HepG2 (cell line): ENCODE measurements at regions not wholly inside any gene's neighbourhood (a gene's known extent, or its start where the extent isn't known, plus 50 kb on each side); places are given as distances from the start of the nearest gene placed in this dataset.

Experiments
- ATAC-seq: fragments of 200-7000 bp; cut with Tn5 transposase; 3 replicates; pipeline ENCODE4 v1.9.1; 2020; ENCODE audit warnings: mild to moderate bottlenecking, moderate library complexity
- BruUV-seq: library from RNA; stranded (reverse); fragments of 400-500 nt; replicated peaks from 2 replicates; lab custom pipeline; 2021; lab: Mats Ljungman, UMichigan
- CTCF ChIA-PET: fragments of 300-600 bp; formaldehyde crosslinking; extraction: SDS; loops from one replicate; lab custom pipeline; 2021; ENCODE audit warnings: low total read pairs, inconsistent platforms, low intra/inter-chr PET ratio; lab: Yijun Ruan, JAX
- POLR2A ChIA-PET: fragments of 350-600 bp; sonication (Branson Sonifier 250); formaldehyde crosslinking; loops from one replicate; lab custom pipeline; 2020; ENCODE audit warnings: antibody characterized with exemption, inconsistent platforms; lab: Yijun Ruan, JAX
- DNase-seq: peaks from one replicate; pipeline ENCODE4 v3.0.0-alpha.2; 2015; ENCODE audit warnings: low spot score
- FAIRE-seq: peaks from 3 replicates; lab custom pipeline; 2011; peaks lifted over from hg19 to GRCh38; lab: Jason Lieb, UNC
- H2AFZ ChIP-seq: one replicate; pipeline ENCODE4 v1.6.1; 2011; ENCODE audit warnings: low read length, inconsistent platforms
- H3K27ac ChIP-seq: fragments of 300-600 bp; 3 replicates; pipeline ENCODE4 v1.8.0; 2011; ENCODE audit warnings: mixed run types, mild to moderate bottlenecking, mixed read lengths, low read length, inconsistent platforms; ENCODE audit not compliant: insufficient read depth; ENCODE audit errors: extremely low read length
- H3K27me3 ChIP-seq, 2 experiments: fragments of 200-600 bp in 1 of 2; 2 replicates in 1 of 2; 3 replicates in 1 of 2; pipeline versions ENCODE4 v1.6.0 to v1.8.0; 2011; ENCODE audit warnings: low read length in 2 of 2, mild to moderate bottlenecking in 2 of 2, moderate library complexity in 2 of 2, inconsistent platforms in 1 of 2; ENCODE audit not compliant: insufficient read depth in 2 of 2, control insufficient read depth in 1 of 2
- H3K36me3 ChIP-seq, 2 experiments: fragments of 200-600 bp in 1 of 2; replicated peaks in 1 of 2; 2 replicates in 1 of 2; 3 replicates in 1 of 2; pipeline versions ENCODE4 v1.5.1 to v1.8.0; 2011; ENCODE audit warnings: low read length in 2 of 2, inconsistent platforms in 1 of 2; ENCODE audit not compliant: insufficient read depth in 2 of 2, control insufficient read depth in 1 of 2
- H3K4me1 ChIP-seq: 2 replicates; pipeline ENCODE4 v1.5.1; 2012; ENCODE audit warnings: low read length, inconsistent platforms; ENCODE audit not compliant: insufficient read depth
- H3K4me2 ChIP-seq: 2 replicates; pipeline ENCODE4 v1.6.0; 2011; ENCODE audit warnings: low read depth, low read length, inconsistent platforms
- H3K4me3 ChIP-seq, 3 experiments: fragments of 200-600 bp in 1 of 3; sonication (generic), shearing (Covaris generic) in 1 of 3; replicated peaks in 1 of 3; 2 replicates each; pipeline ENCODE4 v1.5.1; 2011 to 2016; ENCODE audit warnings: low read length in 3 of 3, inconsistent platforms in 2 of 3, low read depth in 2 of 3, mild to moderate bottlenecking in 2 of 3, control low read depth in 1 of 3, mixed read lengths in 1 of 3; ENCODE audit not compliant: insufficient read depth in 1 of 3
- H3K79me2 ChIP-seq: one replicate; pipeline ENCODE4 v1.6.1; 2011; ENCODE audit warnings: low read length, inconsistent platforms; ENCODE audit not compliant: insufficient read depth
- H3K9ac ChIP-seq: 2 replicates; pipeline ENCODE4 v1.6.0; 2011; ENCODE audit warnings: mild to moderate bottlenecking, low read depth, low read length, inconsistent platforms; ENCODE audit not compliant: insufficient read depth
- H3K9me3 ChIP-seq: 2 replicates; pipeline ENCODE4 v1.5.1; 2012; ENCODE audit warnings: mild to moderate bottlenecking, low read length
- H4K20me1 ChIP-seq: 2 replicates; pipeline ENCODE4 v1.6.0; 2011; ENCODE audit warnings: inconsistent platforms, mild to moderate bottlenecking, low read length, moderate library complexity; ENCODE audit not compliant: insufficient read depth
- BRCA1 ChIP-seq: sonication (generic); formaldehyde crosslinking; IDR thresholded peaks from 2 replicates; pipeline ENCODE4 v1.4.0; 2020; ENCODE audit warnings: missing genetic modification reagents
- DNMT3B ChIP-seq: conservative IDR thresholded peaks from 2 replicates; pipeline ENCODE4 v1.6.1; 2016; ENCODE audit warnings: missing biosample characterization, control low read depth
- FOXC1 ChIP-seq: sonication (generic); formaldehyde crosslinking; IDR thresholded peaks from 2 replicates; pipeline ENCODE4 v1.8.0; 2022; ENCODE audit warnings: mild to moderate bottlenecking, missing genetic modification reagents, borderline replicate concordance
- HMGA1 ChIP-seq: sonication (generic); formaldehyde crosslinking; conservative IDR thresholded peaks from 2 replicates; pipeline ENCODE4 v1.4.0; 2020; ENCODE audit warnings: missing genetic modification reagents
- HOXA3 ChIP-seq: sonication (generic); formaldehyde crosslinking; IDR thresholded peaks from 2 replicates; pipeline ENCODE4 v1.5.0; 2020; ENCODE audit warnings: missing genetic modification reagents
- NFKBIZ ChIP-seq: IDR thresholded peaks from 2 replicates; pipeline ENCODE4 v1.6.1; 2018; ENCODE audit warnings: missing genetic modification reagents, missing compliant biosample characterization
- NONO ChIP-seq, 2 experiments: fragments of 450-650 bp in 1 of 2; sonication (generic) in 1 of 2; formaldehyde crosslinking in 1 of 2; IDR thresholded peaks in 1 of 2; conservative IDR thresholded peaks in 1 of 2; 2 replicates each; pipeline versions ENCODE4 v1.6.1 to v1.8.0; 2017 to 2022; ENCODE audit warnings: mild to moderate bottlenecking in 1 of 2, missing genetic modification reagents in 1 of 2, moderate library complexity in 1 of 2
- RBM22 ChIP-seq: fragments of 200-400 bp; formaldehyde crosslinking; optimal IDR thresholded peaks from 2 replicates; pipeline ENCODE3; 2017; ENCODE audit warnings: mild to moderate bottlenecking, low read length, moderate library complexity
- SP140L ChIP-seq: sonication (generic); formaldehyde crosslinking; IDR thresholded peaks from 2 replicates; pipeline ENCODE4 v1.4.0; 2020; ENCODE audit warnings: missing genetic modification reagents, borderline replicate concordance
- ZBTB38 ChIP-seq: sonication (generic); formaldehyde crosslinking; IDR thresholded peaks from 2 replicates; pipeline ENCODE4 v1.5.1; 2020; ENCODE audit warnings: mild to moderate bottlenecking, missing genetic modification reagents
- ZNF496 ChIP-seq: sonication (generic); formaldehyde crosslinking; IDR thresholded peaks from 2 replicates; pipeline ENCODE4 v1.8.1; 2023; ENCODE audit warnings: mild to moderate bottlenecking, moderate library complexity, missing genetic modification reagents; ENCODE audit not compliant: insufficient replicate concordance
- ZNF510 ChIP-seq: sonication (generic); formaldehyde crosslinking; IDR thresholded peaks from 2 replicates; pipeline ENCODE4 v1.4.0; 2020; ENCODE audit warnings: low read depth, mild to moderate bottlenecking, missing genetic modification reagents
- ZNF615 ChIP-seq: sonication (generic); formaldehyde crosslinking; IDR thresholded peaks from 2 replicates; pipeline ENCODE4 v1.5.0; 2020; ENCODE audit warnings: mild to moderate bottlenecking, missing genetic modification reagents, borderline replicate concordance
- ZNF616 ChIP-seq: sonication (generic); formaldehyde crosslinking; IDR thresholded peaks from 2 replicates; pipeline ENCODE4 v1.5.0; 2020; ENCODE audit warnings: low read depth, mild to moderate bottlenecking, missing genetic modification reagents
- ZNF766 ChIP-seq: sonication (generic); formaldehyde crosslinking; IDR thresholded peaks from 2 replicates; pipeline ENCODE4 v1.5.0; 2020; ENCODE audit warnings: missing genetic modification reagents, borderline replicate concordance
- ZSCAN21 ChIP-seq: sonication (generic); formaldehyde crosslinking; IDR thresholded peaks from 2 replicates; pipeline ENCODE4 v1.8.0; 2022; ENCODE audit warnings: mild to moderate bottlenecking, missing genetic modification reagents, moderate library complexity, borderline replicate concordance
- ZSCAN25 ChIP-seq: sonication (generic); formaldehyde crosslinking; IDR thresholded peaks from 2 replicates; pipeline ENCODE4 v1.8.0; 2022; ENCODE audit warnings: mild to moderate bottlenecking, missing genetic modification reagents
- WGBS: methylation state at CpG from one replicate; pipeline ENCODE4 v1.1.6; 2017; ENCODE audit warnings: low lambda C conversion rate; 5-methylcytosine and 5-hydroxymethylcytosine counted together
- in situ Hi-C: cut with HindIII; loops from 2 replicates; pipeline ENCODE4 v1.10.0; 2017; ENCODE audit warnings: low pct_unique_long_range_greater_than_20kb; ENCODE audit not compliant: extremely low pct_ligation_motif_present
- intact Hi-C: fragments of 100-400 bp; cut with micrococcal nuclease; formaldehyde crosslinking; loops from one replicate; pipeline ENCODE4 v1.10.0; 2022; ENCODE audit not compliant: unreplicated experiment

DNA sequence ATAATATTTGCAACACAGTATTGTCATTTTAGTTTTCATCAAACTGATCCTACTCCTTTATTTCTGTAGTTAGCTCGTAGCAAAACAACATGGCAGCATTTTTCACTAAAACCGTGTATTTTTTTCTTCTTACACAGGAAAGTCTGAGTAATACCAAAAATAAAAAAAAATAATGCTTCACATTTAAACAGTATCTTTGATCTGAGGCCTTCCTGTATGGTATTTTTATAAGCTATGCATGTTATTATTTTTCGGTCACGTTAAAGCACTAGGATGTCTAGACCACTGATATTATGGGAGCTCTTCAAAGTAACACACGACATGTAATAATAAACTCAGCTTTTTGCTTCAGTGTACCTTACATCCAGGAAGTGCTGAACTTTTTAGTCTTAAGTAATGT lies 94.1 kb upstream of the SRD5A3 start:
- Histone ChIP-seq H3K9me3 (no peaks in the 10 kb centered on the region), H3K4me2 (no peak overlapping the region), H3K4me3 (no peak overlapping the region), H3K36me3 (no peaks in the 10 kb centered on the region), H3K27ac (no peak overlapping the region), H3K79me2 (no peaks in the 10 kb centered on the region), H3K27me3 (no peaks in the 10 kb centered on the region), H4K20me1 (no peaks in the 10 kb centered on the region), H3K4me1 (no peaks in the 10 kb centered on the region), H2AFZ (no peak overlapping the region), H3K9ac (no peak overlapping the region)
- FAIRE-seq (no peak), DNase-seq (no peak), ATAC-seq (no peak)
- ChIA-PET POLR2A (no interaction called here), CTCF (no interaction called here)
- no peak for TF ChIP-seq RBM22
- no peak for TF ChIP-seq DNMT3B (CRISPR knock-in tag)
- no peak for TF ChIP-seq HMGA1 (CRISPR knock-in tag)
- no peak for TF ChIP-seq ZSCAN21
- no peak for TF ChIP-seq BRCA1 (CRISPR knock-in tag)
- no peak for TF ChIP-seq ZNF615 (CRISPR knock-in tag)
- TF ChIP-seq ZNF616 (CRISPR knock-in tag), result no peak
- no peak for TF ChIP-seq ZSCAN25 (CRISPR knock-in tag)
- no peak for TF ChIP-seq NFKBIZ
- no peak for TF ChIP-seq FOXC1 (CRISPR knock-in tag)
- TF ChIP-seq HOXA3 (CRISPR knock-in tag), result no peak
- TF ChIP-seq ZNF496 (CRISPR knock-in tag), result no peak
- TF ChIP-seq SP140L (CRISPR knock-in tag), result no peak
- TF ChIP-seq NONO (IDR thresholded peaks at IDR 0.05), result no peak
- no peak for TF ChIP-seq NONO (CRISPR knock-in tag; conservative IDR thresholded peaks at IDR 0.05)
- no peak for TF ChIP-seq ZBTB38 (CRISPR knock-in tag)
- TF ChIP-seq ZNF510 (CRISPR knock-in tag), result no peak
- no peak for TF ChIP-seq ZNF766 (CRISPR knock-in tag)
- intact Hi-C loops, result no loop called here
- BruUV-seq, result no TSS peak
- in situ Hi-C loops, result no loop called here
- 18% methylated on average over 5 of the region's 5 CpGs for WGBS
